OCI-LY1 (cell line): ENCODE measurements at regions not wholly inside any gene's neighbourhood (a gene's known extent, or its start where the extent isn't known, plus 50 kb on each side); places are given as distances from the start of the nearest gene placed in this dataset.

Experiments
- CTCF ChIP-seq: fragments of 200-600 bp; sonication (generic), shearing (Covaris generic); IDR thresholded peaks from 2 replicates; pipeline ENCODE4 v1.5.1; 2017; ENCODE audit warnings: mild to moderate bottlenecking, antibody characterized with exemption, low read length, moderate library complexity, mixed read lengths
- EZH2 ChIP-seq: fragments of 200-600 bp; sonication (generic), shearing (Covaris generic); IDR thresholded peaks from 2 replicates; pipeline ENCODE4 v1.8.0; 2017; ENCODE audit warnings: borderline replicate concordance, mixed run types, mild to moderate bottlenecking, antibody characterized with exemption, low read length, moderate library complexity, mixed read lengths

- no peak for TF ChIP-seq CTCF
- no peak for TF ChIP-seq EZH2
Observed at GRCh38 chr4:187782286-187782824, 213.2 kb upstream of the ZFP42 start.
